Psoas muscle (tissue), 7 donors: ENCODE measurements at regions not wholly inside any gene's neighbourhood (a gene's known extent, or its start where the extent isn't known, plus 50 kb on each side); places are given as distances from the start of the nearest gene placed in this dataset.

ENCODE experiments used
- ATAC-seq, 4 donors: fragments of 200-7000 bp; cut with Tn5 transposase; one replicate each; pipeline ENCODE4 v1.9.1; 2020; ENCODE audit warnings: moderate library complexity in 3 of 4, mild to moderate bottlenecking in 2 of 4
- DNase-seq, 2 donors: peaks; one replicate each; pipeline ENCODE4 v3.0.0-alpha.2; 2020
- H3K27ac ChIP-seq: fragments of 200-600 bp; one replicate; pipeline ENCODE4 v1.8.0; 2022
- H3K27me3 ChIP-seq, 3 donors: fragments of 200-600 bp in 1 of 3; one replicate each; pipeline versions ENCODE4 v1.6.1 to v1.8.0; 2013 to 2022; ENCODE audit warnings: low read length in 2 of 3, mild to moderate bottlenecking in 2 of 3, moderate library complexity in 1 of 3; ENCODE audit not compliant: insufficient read depth in 3 of 3
- H3K36me3 ChIP-seq, 2 donors: fragments of 200-600 bp in 1 of 2; one replicate each; pipeline versions ENCODE4 v1.6.1 to v1.8.0; 2013 to 2022; ENCODE audit warnings: low read depth in 1 of 2, mild to moderate bottlenecking in 1 of 2, moderate library complexity in 1 of 2; ENCODE audit not compliant: insufficient read depth in 1 of 2
- H3K4me1 ChIP-seq: fragments of 200-600 bp; one replicate; pipeline ENCODE4 v1.8.0; 2022
- H3K4me3 ChIP-seq: fragments of 200-600 bp; one replicate; pipeline ENCODE4 v1.8.0; 2022; ENCODE audit warnings: mild to moderate bottlenecking
- H3K9me3 ChIP-seq: fragments of 200-600 bp; one replicate; pipeline ENCODE4 v1.8.0; 2022
- CTCF ChIP-seq: fragments of 200-600 bp; IDR thresholded peaks from one replicate; pipeline ENCODE4 v1.8.0; 2022; ENCODE audit warnings: antibody characterized with exemption
- WGBS, 3 donors: extraction: QIAGEN DNeasy Blood & Tissue Kit; methylation state at CpG; one replicate each; pipeline versions ENCODE4 v1.1.6 to v1.1.7; 2013; 5-methylcytosine and 5-hydroxymethylcytosine counted together
- intact Hi-C, 2 donors: fragments of 100-400 bp; cut with DNase I; formaldehyde crosslinking; loops; one replicate each; pipeline versions ENCODE4 v1.11.0 to v1.14.2; 2022
- donor health status: healthy with polysubstance abuse.
- donor health status: DM: no; HTN: no; CAD: no; lungs with moderate emphysema.
- donor health status: Bipolar disorder and iron deficiency.
- donor health status: healthy.
- donor health status: DM: yes; HTN: yes; CAD: no.
- donor health status: DM: no; HTN: no; CAD: no.
- donor health status: DM: yes; HTN: yes; CAD: no.

GRCh38 chr12:127749416-127749815, 517.6 kb upstream of the TMEM132C start:
- H3K4me3 ChIP-seq: no peak overlapping the region
- TF ChIP-seq CTCF: no peak
- H3K4me1 ChIP-seq: no peaks in the 10 kb centered on the region
- H3K27me3 ChIP-seq: no peaks in the 10 kb centered on the region
- ATAC-seq (no peak), DNase-seq (no peak)
- WGBS, 3 donors: 72 to 82% (median 73%) methylated on average over 3 of the region's 3 CpGs
- intact Hi-C loops: no loop called here
- no peaks in the 10 kb centered on the region for H3K36me3 ChIP-seq
- H3K9me3 ChIP-seq: no peaks in the 10 kb centered on the region
- no peak overlapping the region for H3K27ac ChIP-seq

- no peak overlapping the region for H3K27ac ChIP-seq
- intact Hi-C loops: no loop called here
- WGBS, 3 donors: 76 to 82% (median 81%) methylated on average over 8 of the region's 8 CpGs
- H3K4me3 ChIP-seq: no peak overlapping the region
- H3K9me3 ChIP-seq: no peaks in the 10 kb centered on the region
- no peak for DNase-seq
- no peak for TF ChIP-seq CTCF
- no peaks in the 10 kb centered on the region for H3K4me1 ChIP-seq
- H3K27me3 ChIP-seq: peaks cover 0 to 1% (median 0%) of the 10 kb centered on the region in 3 donors
- H3K36me3 ChIP-seq: no peaks in the 10 kb centered on the region
- no peak for ATAC-seq
These were observed 516.7 kb upstream of the TMEM132C start for GRCh38 chr12:127750076-127750840.

GRCh38 chr12:127752802-127753201, 514.2 kb upstream of the TMEM132C start:
- no peak overlapping the region for H3K4me3 ChIP-seq
- no peak for ATAC-seq
- H3K9me3 ChIP-seq: no peaks in the 10 kb centered on the region
- no peaks in the 10 kb centered on the region for H3K4me1 ChIP-seq
- intact Hi-C loops: no loop called here
- H3K27me3 ChIP-seq: peaks cover 0 to 1% (median 0%) of the 10 kb centered on the region in 3 donors
- H3K27ac ChIP-seq: no peak overlapping the region
- TF ChIP-seq CTCF: no peak
- 63 to 88% (median 85%) methylated on average over 1 of the region's 1 CpG for WGBS, 3 donors
- no peak for DNase-seq
- H3K36me3 ChIP-seq: no peaks in the 10 kb centered on the region

- H3K9me3 ChIP-seq: no peaks in the 10 kb centered on the region
- 95% methylated on average over 14 of the region's 14 CpGs for WGBS, 3 donors
- DNase-seq: no peak
- H3K4me3 ChIP-seq: no peak overlapping the region
- no peaks in the 10 kb centered on the region for H3K4me1 ChIP-seq
- no peaks in the 10 kb centered on the region for H3K27me3 ChIP-seq
- intact Hi-C loops: no loop called here
- ATAC-seq: no peak
- TF ChIP-seq CTCF: no peak
- no peaks in the 10 kb centered on the region for H3K36me3 ChIP-seq
- H3K27ac ChIP-seq: no peak overlapping the region
These were observed 506.6 kb upstream of the TMEM132C start for GRCh38 chr12:127760357-127760756.

GRCh38 chr12:127760996-127761395, 506.0 kb upstream of the TMEM132C start:
- no peak for ATAC-seq
- no peak overlapping the region for H3K27ac ChIP-seq
- no peaks in the 10 kb centered on the region for H3K9me3 ChIP-seq
- no peak for TF ChIP-seq CTCF
- intact Hi-C loops: no loop called here
- H3K4me3 ChIP-seq: no peak overlapping the region
- 93 to 95% (median 95%) methylated on average over 22 of the region's 22 CpGs for WGBS, 3 donors
- no peaks in the 10 kb centered on the region for H3K27me3 ChIP-seq
- H3K4me1 ChIP-seq: no peaks in the 10 kb centered on the region
- no peaks in the 10 kb centered on the region for H3K36me3 ChIP-seq
- no peak for DNase-seq
